C1 segment of cervical spinal cord (tissue), 14 donors: ENCODE measurements at regions not wholly inside any gene's neighbourhood (a gene's known extent, or its start where the extent isn't known, plus 50 kb on each side); places are given as distances from the start of the nearest gene placed in this dataset.
"Not testable (repeated sequence)": the region's sequence is repeated elsewhere in the genome, so short reads cannot be mapped to it uniquely, and the experiment has no call there.

Experiments used
- DNase-seq, 14 donors: peaks; one replicate each; lab custom pipeline; 2025; lab: John Stamatoyannopoulos, UW

DNA sequence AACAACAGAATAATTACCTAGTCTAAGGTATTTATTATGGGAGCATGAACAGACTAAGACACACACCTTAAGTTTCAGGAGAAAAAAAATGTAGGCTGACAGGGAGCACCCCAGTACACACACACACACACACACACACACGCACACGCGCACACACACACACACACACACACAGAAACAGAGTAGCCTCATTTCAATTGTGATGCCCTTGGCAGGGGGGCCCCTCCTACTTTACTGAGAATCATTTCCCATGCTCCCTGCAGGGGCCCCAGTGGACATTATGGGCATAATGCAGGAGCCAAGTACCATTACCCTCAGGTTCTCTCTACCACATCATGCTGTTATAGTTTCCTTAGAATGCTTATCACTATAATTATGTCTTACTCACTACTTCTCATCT is 104.9 kb downstream of the CDC7 start:
- no peak for DNase-seq

DNA sequence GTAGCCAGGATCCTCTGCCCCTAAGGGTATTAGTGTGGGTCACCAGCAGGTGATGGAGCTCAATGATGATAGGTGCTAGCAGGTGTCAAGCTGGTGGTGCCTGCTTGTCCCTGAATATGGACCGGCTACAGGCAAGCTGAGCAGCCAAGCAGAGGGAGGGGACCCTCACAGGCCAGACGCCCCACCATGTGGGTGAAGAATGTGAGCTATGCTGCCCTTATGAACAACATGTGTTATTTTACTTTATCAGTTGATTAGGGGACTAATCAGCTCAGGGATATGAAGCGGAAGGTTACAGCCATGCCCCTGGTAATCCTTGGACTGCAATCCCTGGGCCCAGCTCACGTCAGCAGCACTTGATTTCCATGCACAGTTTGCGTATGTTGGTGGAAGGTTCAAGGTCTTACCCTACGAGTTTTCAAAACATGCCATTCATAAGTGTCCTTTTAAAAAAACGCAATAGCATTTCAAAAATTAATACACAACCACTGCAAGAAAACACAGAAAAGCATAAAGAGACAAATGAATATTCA is 106.0 kb downstream of the CDC7 start:
- no peak for DNase-seq

- DNase-seq: not testable (repeated sequence)
Observed at GRCh38 chr1:91607686-91608085, 107.0 kb downstream of the CDC7 start.

GRCh38 chr1:91608876-91609275 is 108.2 kb downstream of the CDC7 start:
- DNase-seq: no peak

- no peak for DNase-seq
Observed at GRCh38 chr1:91609551-91609950, 108.9 kb downstream of the CDC7 start.

GRCh38 chr1:91610102-91610501 is 109.5 kb downstream of the CDC7 start:
- DNase-seq: no peak

GRCh38 chr1:91610789-91611188 is 110.1 kb downstream of the CDC7 start:
- no peak for DNase-seq

DNA sequence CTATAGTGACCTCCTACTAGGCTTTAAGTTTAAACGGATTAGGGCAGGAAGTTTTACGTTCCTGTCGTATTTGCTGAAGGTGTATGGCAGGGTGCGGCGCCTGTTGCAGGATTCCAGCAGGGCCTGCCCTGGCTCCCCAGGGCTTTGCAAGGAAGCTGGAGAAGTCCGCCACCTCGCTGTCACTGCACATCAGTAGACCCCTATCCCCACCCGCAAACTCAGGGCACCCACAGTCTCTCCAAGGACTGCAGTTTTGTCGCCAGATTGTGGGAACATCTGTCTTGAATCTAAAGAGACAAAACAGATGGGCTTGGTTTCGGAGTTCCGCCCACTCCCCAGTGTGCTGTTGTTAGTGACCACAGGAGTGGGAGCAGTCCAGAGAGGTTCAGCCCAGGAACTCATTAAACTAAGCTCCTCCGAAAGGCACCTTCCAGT is 110.8 kb downstream of the CDC7 start:
- DNase-seq: no peak

GRCh38 chr1:91613595-91613994 is 112.9 kb downstream of the CDC7 start:
- no peak for DNase-seq

DNA sequence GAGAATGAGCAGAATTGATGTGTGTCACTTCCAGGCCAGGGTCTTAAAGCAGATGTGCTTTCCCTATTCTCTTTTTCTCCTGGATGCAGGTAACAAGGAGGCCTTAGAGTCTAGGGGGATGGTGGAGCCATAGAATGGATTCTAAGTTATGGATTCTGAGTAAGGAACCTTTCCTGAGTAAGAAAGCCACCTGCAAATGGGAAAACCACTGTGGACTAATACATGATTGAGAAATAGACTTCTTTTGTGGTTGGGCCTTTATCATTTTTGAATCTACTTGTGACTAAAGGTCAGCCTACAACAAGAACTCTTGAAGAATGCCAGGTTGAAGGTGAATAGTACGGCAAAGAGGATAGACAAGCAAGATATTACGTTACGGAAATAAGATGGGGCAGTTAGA is 116.1 kb downstream of the CDC7 start:
- DNase-seq: no peak

- DNase-seq: peak in 1 of 14 donors; percentile 62
Observed at GRCh38 chr1:91617285-91617765, 116.7 kb downstream of the CDC7 start.

GRCh38 chr1:91619881-91620280 is 119.2 kb downstream of the CDC7 start:
- DNase-seq: no peak

DNA sequence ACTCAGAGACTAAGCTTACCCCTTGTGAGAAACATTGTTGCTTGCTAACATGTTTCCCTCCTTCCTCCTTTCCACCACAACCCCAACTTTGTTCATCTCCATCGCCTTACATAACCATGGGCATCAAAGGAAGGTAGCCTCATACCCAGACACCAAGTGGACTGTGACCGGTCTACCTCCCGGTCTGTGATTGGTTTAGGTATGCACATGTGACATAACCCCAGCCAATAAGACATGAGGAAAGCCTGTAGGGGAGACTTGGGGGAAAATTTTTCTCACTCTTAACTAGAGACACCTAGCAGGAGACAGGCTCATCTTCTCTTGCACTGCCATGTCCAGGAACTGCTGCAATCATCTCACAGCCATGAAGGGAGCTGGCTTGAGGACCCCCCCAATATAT is 120.7 kb downstream of the CDC7 start:
- DNase-seq: no peak

DNA sequence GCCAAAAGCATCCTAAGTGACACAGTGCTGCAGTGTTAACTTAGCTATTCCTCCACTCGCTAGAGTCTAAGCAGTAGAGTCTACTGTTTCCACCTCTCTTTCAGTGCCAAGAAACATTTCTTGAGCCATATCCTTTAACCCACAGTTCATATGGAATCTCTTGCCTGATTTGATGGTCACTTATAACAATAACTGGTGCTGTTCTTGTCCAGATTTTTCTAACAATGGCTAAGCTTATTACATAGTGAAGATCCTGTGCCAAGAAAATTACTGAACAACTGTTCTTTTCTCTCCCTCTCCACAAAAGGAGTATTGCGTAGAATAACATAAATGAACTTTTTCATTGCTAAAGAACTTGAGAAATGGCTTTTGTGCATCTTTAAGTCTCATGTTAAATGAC is 121.3 kb downstream of the CDC7 start:
- no peak for DNase-seq

- DNase-seq: peak in 9 of 14 donors; percentile 1 to 53 (median 33)
Observed at GRCh38 chr1:91622616-91623015, 122.0 kb downstream of the CDC7 start.

GRCh38 chr1:91623020-91623419 is 122.4 kb downstream of the CDC7 start:
- peak in 2 of 14 donors; percentile 24 to 30 for DNase-seq

GRCh38 chr1:91624331-91624730 is 123.7 kb downstream of the CDC7 start:
- no peak for DNase-seq
